OCI-M2 (cell line): ENCODE measurements at regions not wholly inside any gene's neighbourhood (a gene's known extent, or its start where the extent isn't known, plus 50 kb on each side); places are given as distances from the start of the nearest gene placed in this dataset.
"Not testable (repeated sequence)": the region's sequence is repeated elsewhere in the genome, so short reads cannot be mapped to it uniquely, and the experiment has no call there.

Experiments
- DNase-seq: peaks from one replicate; lab custom pipeline; 2025; ENCODE audit not compliant: unreplicated experiment; lab: John Stamatoyannopoulos, UW

DNA sequence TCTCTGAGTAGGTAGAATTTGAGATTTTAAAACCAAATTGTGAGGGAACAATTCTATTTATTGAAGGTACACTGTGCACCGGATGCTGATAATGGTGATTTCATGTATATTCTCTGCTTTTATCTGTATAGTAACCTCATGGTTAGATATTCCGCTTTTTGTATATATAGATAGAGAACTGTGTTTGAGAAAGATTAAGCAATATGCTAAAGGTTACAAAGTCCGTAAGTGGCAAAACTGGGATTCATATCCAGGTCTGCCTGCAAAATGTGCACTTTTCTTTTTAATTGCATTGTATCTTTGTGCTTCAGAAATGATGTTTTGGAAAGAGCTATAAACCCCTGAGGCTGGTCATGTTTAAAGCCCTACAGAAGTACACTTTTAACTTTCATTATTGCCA, 635.4 kb upstream of the NECTIN3 start:
- no peak for DNase-seq

DNA sequence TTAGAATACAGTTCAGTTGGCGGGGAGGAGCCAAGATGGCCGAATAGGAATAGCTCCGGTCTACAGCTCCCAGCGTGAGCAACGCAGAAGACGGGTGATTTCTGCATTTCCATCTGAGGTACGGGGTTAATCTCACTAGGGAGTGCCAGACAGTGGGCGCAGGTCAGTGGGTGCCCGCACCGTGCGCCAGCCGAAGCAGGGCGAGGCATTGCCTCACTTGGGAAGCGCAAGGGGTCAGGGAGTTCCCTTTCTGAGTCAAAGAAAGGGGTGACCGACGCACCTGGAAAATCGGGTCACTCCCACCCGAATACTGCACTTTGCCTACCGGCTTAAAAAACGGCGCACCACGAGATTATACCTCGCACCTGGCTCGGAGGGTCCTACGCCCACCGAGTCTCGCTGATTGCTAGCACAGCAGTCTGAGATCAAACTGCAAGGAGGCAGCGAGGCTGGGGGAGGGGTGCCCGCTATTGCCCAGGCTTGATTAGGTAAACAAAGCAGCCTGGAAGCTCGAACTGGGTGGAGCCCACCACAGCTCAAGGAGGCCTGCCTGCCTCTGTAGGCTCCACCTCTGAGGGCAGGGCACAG, 631.5 kb upstream of the NECTIN3 start:
- DNase-seq, result not testable (repeated sequence)

DNA sequence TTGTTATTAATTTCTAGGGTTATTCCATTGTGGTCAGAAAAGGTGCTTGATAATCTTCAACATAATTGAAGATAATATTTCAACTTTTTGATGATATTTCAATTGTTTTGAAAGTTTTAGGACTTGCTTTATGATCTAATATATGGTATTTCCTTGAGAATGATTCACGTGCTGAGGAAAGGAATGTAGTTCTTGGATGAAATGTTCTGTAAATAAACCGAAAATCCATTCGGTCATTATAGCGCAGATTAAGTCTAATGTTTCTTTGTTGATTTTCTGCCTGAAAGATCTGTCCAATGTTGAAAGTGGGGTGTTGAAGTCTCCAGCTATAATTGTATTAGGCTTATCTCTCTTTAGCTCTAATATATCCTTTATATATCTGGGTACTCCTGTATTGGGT, 617.5 kb upstream of the NECTIN3 start:
- DNase-seq, result no peak

DNA sequence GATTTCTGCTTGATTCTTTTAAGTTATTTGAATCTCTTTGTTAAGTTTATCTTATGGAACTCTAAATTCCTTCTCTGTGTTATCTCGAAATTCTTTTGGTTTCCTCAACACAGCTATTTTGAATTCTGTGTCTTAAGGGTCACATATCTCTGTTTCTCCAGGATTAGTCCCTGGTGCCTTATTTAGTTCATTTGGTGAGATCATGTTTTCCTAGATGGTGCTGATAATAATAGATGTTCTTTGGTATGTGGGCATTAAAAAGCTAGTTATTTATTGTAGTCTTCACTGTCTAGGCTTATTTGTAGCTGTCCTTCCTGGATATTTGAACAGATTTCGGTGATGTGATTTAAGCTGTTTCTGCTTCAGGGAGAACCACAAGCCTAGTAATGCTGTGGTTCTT, 615.6 kb upstream of the NECTIN3 start:
- no peak for DNase-seq

DNA sequence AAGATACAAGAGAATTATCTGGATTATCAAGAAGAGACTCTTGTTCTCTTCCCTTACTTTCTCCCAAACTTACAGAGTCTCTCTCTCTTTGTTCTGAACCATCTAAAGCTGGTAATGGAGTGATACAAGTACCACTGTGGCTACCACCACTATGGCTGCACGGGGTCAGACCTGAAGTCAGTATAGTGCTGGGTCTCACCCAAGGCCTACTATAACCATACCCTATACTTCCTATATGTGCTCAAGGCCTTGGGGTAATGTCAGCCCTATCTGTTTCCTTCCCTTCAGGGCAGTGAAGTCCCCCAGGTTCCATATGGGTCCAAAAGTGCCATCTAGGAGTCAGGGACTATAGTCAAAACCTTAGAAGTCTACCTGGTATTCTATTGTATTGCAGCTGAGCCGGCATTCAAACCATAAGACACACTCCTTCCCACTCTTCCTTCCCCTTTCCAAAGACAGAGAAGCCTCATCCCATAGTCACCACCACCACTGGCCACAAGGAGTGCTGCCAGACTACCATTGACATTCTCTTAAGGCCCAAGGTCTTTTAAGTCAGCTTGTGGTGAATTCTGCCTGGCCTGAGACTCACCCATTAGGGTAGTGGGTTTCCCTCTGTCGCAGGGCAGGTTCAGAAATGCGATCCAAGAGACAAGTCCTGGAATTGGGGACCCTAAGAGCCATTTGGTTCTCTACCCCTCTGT, 615.0 kb upstream of the NECTIN3 start:
- DNase-seq, result no peak

DNA sequence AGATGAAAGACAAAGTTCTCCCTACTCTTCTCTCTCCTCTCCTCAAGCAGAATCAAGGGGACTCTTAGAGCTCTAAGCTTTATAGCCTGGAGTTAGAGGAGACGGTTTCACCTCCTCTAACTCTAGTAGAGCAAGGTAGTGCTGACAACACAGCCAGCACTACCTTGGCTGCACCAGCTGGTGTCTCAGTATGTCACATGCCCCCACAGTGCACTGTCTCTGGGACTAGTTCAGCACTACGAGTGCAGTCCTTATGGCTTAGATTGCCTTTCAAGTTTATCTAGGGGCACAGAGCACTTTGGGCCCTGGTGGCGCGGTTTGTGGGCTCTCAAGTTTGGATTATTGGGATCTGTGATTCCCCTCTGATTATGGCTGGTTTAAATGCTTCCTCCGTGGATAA, 614.1 kb upstream of the NECTIN3 start:
- DNase-seq, result no peak

DNA sequence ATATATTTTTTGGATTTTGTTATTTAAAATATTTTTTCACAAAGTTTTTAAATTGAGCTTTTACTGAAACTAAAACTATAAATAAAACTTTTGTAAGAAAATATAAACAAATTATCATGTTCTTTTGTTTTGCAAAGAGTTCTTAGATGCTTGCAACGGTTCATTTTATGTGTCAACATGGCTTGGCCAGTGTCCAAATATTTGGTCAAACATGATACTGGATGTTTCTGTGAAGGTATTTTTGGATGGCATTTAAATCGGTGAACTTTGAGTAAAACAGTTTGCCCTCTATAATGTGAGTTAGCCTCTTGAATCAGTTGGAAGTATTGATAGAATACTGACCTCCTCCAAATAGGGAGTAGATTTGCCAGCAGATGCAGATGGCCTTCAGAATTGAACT, 612.6 kb upstream of the NECTIN3 start:
- no peak for DNase-seq

DNA sequence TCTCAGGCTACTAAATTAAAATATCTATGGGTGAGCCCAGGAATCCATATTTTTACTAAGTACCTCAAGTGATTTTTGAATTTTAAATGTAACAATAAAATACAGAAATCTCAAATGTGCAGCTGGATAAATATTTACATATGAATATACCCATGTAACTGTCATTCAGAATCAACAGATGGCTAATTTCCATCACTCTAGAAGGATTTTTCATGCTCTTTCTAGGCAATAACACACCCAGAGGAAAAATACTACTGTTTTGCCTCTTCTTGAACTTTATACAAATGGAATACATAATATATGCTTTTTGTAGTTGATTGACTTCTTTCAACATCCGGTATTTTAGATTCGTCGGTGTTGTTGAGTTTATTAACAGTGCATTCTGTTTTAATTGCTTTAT, 601.3 kb upstream of the NECTIN3 start:
- DNase-seq, result no peak

DNA sequence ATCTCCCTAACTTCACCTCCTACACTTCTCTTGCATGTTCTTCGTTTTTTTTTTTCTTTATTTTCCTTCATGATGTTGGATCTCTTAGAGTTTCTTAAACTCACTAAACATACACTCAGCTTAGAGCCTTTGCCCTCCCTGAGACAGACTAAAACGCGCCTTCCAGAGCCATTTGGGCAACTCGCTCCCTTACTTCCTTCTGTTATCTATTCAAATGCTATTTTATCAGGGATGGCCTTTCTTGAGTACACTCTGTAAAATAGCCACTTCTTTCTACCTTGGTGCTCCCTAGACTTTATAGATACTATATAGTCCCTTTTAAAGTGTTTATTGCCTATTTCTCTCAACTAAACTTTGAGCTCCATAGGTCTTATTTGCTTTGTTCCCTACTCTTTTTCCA, 598.2 kb upstream of the NECTIN3 start:
- DNase-seq, result no peak

DNA sequence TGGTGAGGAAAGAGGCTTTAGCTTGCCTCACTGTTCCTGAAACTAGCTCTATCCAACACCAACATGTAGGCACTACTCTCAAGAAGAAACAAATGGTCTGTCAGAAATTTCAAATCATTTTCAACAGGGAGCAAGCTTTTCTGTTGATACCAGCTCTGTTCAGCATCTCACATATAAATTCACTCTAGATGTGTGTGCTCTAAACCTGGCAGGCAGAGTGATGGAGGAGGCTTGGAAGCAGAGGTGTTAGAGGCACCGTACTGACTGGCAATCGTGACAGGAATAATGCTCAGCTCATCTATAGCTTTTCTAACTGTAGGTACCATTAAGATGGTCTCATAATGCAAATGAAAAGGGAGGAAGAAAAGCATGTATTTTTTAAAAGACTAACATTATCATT, 597.2 kb upstream of the NECTIN3 start:
- no peak for DNase-seq

DNA sequence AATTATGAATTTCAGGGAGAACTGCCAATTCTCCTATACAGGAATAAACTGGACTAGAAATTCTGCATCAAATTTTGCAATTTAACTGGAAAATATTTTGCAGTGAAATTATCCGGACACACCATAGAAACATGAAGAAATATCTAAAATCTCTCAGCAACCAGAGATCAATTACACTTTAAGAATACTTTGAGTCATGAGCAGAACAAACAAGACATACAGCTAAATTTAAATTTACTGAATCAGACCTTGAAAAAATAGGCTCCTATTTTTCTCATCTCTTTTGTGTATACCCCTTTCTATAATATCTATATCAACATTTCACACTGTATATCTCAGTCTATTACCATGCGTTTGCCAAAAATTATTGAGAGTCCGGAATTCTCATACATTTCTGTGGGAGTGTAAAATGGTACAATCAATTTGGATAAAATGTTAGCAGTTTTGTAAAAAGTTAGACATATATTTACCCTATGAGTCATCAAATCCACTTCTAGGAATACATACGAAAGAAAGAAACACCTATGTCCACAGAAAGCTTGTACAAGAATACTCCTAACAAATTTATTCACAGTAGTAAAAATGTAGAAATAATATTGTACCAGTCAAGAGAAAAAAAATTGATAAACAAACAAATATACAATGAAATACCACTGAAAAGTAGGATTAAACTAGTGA, 593.1 kb upstream of the NECTIN3 start:
- DNase-seq, result no peak

DNA sequence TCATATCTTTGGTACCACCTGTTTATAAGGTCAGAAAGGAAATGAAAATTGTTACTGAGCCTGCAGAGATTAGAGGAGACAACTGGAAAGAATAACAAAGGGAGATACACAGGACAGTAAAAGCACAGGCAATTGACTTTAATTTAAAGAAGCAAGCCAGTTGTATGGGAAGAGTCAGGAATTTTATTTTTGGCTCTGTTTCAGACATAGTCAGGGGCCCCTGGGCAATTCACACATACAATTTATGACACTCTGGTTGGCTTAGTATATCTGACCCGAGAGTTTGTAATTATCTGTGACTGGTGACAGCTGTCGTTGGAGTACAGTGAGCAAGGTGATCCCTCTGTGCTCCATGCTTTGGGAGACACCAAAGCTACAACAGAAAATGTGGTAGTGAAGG, 591.9 kb upstream of the NECTIN3 start:
- no peak for DNase-seq

DNA sequence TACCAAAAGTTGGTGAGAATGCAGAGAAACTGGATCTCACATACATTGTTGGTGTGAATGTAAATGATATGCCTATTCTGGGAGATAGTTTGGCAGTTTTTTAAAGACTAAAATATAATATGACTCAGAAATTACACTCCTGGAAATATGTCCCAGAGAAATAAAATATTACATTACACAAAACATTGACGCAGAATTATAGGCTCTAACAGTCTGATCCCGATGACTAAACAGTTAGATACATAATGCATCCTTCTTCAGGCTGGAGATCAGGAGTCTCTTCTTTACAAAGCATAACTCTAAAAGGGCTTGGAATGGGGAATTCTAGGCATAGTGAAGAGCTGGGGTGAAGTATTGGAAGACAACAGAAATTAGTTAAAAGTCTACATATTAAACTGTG, 586.2 kb upstream of the NECTIN3 start:
- no peak for DNase-seq

DNA sequence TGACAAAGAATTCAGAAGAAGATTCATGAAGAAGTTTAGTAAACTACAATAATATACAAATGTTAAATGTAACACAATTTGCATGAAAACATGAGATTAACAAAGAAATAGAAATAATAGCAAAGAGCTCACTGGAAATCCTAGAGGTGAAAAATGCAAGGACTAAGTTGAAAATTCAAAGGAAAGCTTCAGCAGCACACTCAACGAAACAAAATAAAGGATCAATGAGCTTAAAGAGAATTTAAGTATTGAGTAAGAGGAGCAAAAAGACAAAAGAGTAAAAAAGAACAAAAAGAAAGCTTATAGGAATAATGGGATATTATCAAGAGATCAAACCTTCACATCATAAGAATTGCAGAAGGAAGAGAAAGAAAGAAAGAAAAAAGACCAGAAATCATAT, 583.8 kb upstream of the NECTIN3 start:
- DNase-seq, result no peak

DNA sequence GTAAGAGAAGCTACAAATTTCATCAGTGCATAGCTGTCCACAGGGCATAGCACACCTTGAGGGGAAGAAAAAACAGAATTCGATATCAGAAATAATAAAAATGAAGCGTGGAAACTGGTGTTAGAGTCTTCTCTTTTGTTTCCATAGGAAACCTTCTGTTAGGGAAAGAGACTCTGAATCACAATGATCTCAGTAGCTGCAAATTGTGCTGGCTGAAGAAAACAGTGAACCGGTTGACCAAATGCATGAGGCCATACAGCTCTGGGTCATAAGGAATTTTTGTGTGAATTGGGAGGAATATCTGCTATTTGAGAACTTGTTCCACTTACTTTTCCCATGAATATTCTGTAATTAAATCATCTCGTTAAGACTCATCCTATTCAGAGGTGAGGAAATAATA, 580.2 kb upstream of the NECTIN3 start:
- no peak for DNase-seq

DNA sequence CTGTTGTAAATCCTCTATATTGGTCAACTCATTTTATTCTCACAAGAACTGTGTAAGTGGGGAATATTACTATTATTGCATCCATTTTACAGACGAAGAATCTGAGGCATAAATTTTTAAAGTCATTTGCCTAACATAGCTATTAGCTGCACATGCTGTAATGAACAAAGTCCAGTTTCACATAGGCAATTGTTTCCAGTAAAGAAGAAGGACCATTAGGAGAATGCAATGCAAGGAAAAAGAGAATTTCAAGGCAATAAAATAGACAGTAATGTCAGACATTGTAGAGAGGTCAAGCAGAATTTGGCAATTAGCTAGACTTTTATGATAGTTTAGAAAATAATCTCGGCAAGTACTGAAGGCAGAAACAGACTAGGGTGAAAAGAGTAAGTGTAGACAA, 578.7 kb upstream of the NECTIN3 start:
- no peak for DNase-seq

DNA sequence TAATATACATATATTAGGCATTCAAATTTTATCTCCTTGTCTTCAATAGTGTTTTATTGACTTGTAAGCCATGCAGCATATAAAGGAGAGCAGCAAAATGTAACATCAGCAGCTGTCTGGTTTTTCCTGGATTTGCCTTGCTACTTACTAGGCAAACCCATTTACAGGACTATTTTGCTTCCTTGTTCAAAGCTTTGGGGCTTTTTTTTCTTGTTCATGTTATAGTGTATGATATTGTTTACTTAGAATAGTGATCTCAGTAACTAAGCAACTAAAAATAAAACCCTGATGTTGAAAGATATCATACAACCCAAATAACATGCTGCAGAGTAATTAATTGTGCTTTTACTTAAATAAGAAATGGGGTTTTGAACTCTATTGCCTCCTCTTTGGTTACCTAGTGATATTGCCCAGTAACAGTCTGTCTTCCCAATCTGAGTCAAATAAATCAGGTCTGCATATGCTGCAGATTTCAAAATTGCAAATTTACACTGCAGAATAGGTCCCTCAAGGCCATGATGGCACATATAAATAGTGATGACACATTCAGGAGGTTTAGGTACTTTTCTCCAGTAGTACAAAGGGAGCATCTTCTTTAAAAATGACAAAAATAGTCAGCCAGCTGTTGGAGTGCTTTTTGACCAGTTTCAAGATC, 578.1 kb upstream of the NECTIN3 start:
- DNase-seq, result no peak

DNA sequence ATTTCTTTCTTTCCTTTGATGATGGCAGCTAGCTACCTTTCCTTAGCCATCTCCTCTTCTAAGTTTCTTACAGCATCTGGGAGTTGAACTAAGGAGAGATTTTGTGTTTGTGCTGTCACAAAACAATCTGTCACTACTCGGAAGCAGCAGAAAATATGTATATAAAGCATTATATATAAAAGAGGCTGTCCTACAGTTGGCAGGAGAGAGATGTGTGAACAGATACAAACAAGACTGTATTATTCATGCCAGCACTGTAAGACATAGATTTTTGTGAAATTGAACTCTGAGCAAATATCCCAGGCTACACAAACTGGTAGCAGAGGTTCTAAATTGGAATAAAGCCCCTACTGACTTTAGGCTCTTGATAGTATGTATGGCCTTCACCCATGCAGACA, 577.5 kb upstream of the NECTIN3 start:
- no peak for DNase-seq

DNA sequence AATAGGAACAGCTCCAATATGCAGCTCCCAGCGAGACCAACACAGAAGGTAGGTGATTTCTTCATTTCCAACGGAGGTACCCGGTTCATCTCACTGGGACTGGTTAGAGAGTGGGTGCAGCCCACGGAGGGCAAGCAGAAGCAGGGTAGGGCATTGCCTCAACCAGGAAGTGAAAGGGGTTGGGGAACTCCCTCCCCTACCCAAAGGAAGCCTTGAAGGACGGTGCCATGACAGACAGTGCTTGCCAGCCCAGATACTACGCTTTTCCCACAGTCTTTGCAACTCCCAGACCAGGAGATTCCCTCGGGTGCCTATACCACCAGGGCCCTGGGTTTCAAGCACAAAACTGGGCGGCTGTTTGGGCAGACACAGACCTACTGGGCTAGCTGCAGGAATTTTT, 576.9 kb upstream of the NECTIN3 start:
- no peak for DNase-seq

DNA sequence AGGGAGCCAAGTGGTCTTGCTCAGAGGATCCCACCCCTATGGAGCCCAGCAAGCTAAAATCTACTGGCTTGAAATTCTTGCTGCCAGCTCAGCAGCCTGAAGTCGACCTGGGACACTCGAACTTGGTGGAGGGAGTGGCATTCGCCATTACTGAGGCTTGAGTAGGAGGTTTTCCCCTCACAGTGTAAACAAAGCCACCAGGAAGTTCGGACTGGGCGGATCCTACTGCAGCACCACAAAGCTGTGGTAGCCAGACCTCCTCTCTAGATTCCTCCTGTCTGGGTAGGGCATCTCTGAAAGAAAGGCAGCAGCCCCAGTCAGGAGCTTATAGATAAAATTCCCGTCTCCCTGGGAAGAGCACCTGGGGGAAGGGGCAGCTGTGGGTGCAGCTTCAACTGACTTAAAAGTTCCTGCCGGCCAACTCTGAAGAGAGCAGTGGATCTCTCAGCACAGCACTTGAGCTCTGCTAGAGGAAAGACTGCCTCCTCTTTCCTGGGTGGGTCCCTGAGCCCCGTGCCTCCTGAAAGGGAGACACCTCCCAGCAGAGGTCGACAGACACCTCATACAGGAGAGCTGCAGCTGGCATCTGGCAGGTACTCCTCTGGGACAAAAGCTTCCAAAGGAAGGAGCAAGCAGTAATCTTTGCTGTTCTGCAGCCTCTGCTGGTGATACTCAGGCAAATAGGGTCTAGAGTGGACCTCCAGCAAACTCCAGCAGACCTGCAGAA, 576.3 kb upstream of the NECTIN3 start:
- no peak for DNase-seq

DNA sequence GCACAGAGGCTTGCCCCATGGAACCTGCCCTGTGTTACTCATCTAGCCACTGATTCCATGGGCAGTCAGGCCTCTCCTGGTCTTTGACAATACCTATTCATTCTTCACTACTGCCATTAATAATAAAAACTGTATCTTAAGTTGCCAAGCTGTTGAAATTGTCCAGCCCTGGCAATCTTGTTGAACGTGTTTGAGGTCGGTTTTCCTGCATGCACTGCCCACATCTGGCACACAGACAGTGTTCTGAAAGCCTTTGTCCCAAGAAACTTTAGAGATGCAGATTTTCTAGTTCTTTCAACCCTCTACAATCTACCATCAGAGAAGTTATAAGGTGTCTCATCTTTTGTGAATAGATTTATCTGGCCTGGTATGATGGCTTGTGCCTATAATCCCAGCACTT, 567.2 kb upstream of the NECTIN3 start:
- no peak for DNase-seq

DNA sequence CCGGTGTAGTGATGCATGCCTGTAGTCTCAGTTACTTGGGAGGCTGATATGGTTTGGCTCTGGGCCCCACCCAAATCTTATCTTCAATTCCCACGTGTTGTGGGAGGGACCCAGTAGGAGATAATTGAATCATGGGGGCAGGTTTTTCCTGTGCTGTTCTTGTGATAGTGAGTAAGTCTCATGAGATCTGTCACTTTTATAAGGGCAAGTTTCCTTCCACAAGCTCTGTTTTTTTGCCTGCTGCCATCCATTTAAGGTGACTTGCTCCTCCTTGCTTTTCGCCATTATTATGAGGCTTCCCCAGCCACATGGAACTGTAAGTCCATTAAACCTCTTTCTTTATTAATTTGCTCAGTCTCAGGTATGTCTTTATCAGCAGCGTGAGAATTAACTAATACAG, 566.7 kb upstream of the NECTIN3 start:
- DNase-seq, result no peak
